ENCODE measurements at regions not wholly inside any gene's neighbourhood (a gene's known extent, or its start where the extent isn't known, plus 50 kb on each side); places are given as distances from the start of the nearest gene placed in this dataset.

DNA sequence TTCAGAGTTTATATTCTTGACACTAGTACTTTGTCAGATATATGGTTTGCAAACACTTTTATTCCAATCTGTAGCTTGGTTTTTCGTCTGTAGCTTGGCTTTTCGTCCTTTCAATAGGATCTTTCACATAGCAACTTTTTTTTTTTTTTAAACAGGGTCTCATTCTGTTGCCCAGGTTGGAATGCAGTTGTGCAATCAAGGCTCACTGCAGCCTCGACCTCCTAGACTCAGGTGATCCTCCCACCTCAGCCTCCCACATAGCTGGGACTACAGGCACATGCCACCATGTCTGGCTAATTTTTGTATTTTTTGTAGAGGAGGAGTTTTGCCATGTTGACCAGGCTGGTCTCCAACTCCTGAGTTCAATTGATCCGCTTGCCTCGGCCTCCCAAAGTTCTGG is 460.4 kb upstream of the SOX5 start:
- intact Hi-C loops (cut with micrococcal nuclease; ENCODE audit: unreplicated experiment) = no loop called here
- H3K9me3 Mint-ChIP-seq (ENCODE audit: low read depth, unreplicated experiment) = no peaks in the 10 kb centered on the region
- no peaks in the 10 kb centered on the region for H3K4me1 Mint-ChIP-seq (ENCODE audit: low read depth, unreplicated experiment)
- no peak for TF ChIP-seq CTCF (IDR thresholded peaks at IDR 0.05; ENCODE audit: unreplicated experiment)
- DNase-seq = no peak
- H3K27me3 Mint-ChIP-seq (ENCODE audit: unreplicated experiment) = no peaks in the 10 kb centered on the region
- no TSS peak for BruUV-seq (replicated peaks)
- CTCF ChIA-PET = no interaction called here
- H3K36me3 Mint-ChIP-seq (ENCODE audit: insufficient read depth, unreplicated experiment) = no peaks in the 10 kb centered on the region
- H3K4me3 Mint-ChIP-seq (ENCODE audit: low read depth, unreplicated experiment) = no peak overlapping the region
- H3K27ac Mint-ChIP-seq (ENCODE audit: unreplicated experiment) = no peak overlapping the region

- H3K27me3 Mint-ChIP-seq (ENCODE audit: unreplicated experiment) = no peaks in the 10 kb centered on the region
- no TSS peak for BruUV-seq (replicated peaks)
These were observed 458.8 kb upstream of the SOX5 start for GRCh38 chr12:24408305-24408704.

DNA sequence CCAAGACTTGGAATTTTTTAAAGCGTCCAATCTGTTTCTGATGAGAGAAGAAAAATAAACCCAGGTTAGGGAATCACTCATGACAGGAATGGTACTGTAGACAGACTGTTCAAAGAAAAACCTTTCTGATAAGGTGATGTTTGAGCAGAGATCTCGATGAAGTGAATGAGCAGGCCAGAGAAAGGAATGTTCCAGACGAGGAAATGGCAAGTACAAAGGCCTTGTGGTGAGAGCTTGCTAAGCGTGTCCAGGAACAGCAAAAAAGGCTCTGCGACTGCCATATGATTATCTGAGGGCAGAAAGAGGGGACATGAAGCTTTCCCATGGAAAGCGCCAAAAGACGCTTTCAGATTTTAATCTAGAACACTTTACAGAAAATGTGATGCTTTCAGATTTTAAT is 458.4 kb upstream of the SOX5 start:
- intact Hi-C loops (cut with micrococcal nuclease; ENCODE audit: unreplicated experiment) = no loop called here
- no peak for DNase-seq
- no peaks in the 10 kb centered on the region for H3K4me1 Mint-ChIP-seq (ENCODE audit: low read depth, unreplicated experiment)
- no peaks in the 10 kb centered on the region for H3K36me3 Mint-ChIP-seq (ENCODE audit: insufficient read depth, unreplicated experiment)
- no peak overlapping the region for H3K27ac Mint-ChIP-seq (ENCODE audit: unreplicated experiment)
- no peak for TF ChIP-seq CTCF (IDR thresholded peaks at IDR 0.05; ENCODE audit: unreplicated experiment)
- H3K27me3 Mint-ChIP-seq (ENCODE audit: unreplicated experiment) = no peaks in the 10 kb centered on the region
- H3K4me3 Mint-ChIP-seq (ENCODE audit: low read depth, unreplicated experiment) = no peak overlapping the region
- no peaks in the 10 kb centered on the region for H3K9me3 Mint-ChIP-seq (ENCODE audit: low read depth, unreplicated experiment)
- no TSS peak for BruUV-seq (replicated peaks)
- CTCF ChIA-PET = no interaction called here

More at GRCh38 chr12:24408305-24408704, 458.8 kb upstream of the SOX5 start:
- Mint-ChIP-seq H3K4me3 (ENCODE audit: low read depth, unreplicated experiment) (no peak overlapping the region), H3K27ac (ENCODE audit: unreplicated experiment) (no peak overlapping the region), H3K36me3 (ENCODE audit: insufficient read depth, unreplicated experiment) (no peaks in the 10 kb centered on the region), H3K4me1 (ENCODE audit: low read depth, unreplicated experiment) (no peaks in the 10 kb centered on the region), H3K9me3 (ENCODE audit: low read depth, unreplicated experiment) (no peaks in the 10 kb centered on the region)
- intact Hi-C loops (cut with micrococcal nuclease; ENCODE audit: unreplicated experiment) = no loop called here
- no peak for DNase-seq
- CTCF ChIA-PET = no interaction called here
- TF ChIP-seq CTCF (IDR thresholded peaks at IDR 0.05; ENCODE audit: unreplicated experiment) = no peak

DNA sequence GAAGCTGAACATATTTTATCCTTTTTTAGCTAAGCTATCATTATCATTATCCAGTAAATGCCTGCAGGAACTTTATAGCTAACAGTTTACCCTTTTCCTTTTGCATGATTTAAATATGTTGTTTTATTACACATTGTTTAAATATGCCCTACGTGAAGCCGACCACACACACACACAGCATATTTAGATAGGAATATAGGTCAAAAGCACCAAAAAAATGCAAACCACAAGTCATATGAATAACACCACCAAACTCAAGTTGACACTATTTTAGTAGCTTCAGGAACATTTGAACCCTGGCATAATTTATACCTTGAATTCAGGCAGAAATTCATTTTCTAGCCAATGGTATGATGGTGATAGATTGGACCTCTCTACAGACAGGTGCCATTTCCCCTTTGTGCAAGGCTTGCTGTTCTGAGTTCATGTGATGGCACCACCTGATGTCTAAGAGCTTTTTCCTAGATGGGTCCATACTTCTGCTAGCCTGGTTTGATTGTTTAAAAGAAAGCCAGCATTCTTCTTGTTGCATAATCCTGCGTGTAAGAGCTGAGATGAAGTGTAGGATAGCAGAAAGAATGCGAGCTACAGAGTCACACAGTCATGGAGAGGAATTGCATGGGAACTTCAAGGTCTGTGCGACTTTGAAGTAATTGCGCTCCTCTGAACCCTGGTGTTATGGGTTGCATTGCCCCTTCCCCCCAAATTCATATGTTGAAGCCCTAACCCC is 454.8 kb upstream of the SOX5 start:
- Mint-ChIP-seq H3K9me3 (ENCODE audit: low read depth, unreplicated experiment) (no peaks in the 10 kb centered on the region), H3K4me1 (ENCODE audit: low read depth, unreplicated experiment) (no peaks in the 10 kb centered on the region), H3K27me3 (ENCODE audit: unreplicated experiment) (no peaks in the 10 kb centered on the region), H3K27ac (ENCODE audit: unreplicated experiment) (no peak overlapping the region), H3K36me3 (ENCODE audit: insufficient read depth, unreplicated experiment) (no peaks in the 10 kb centered on the region), H3K4me3 (ENCODE audit: low read depth, unreplicated experiment) (no peak overlapping the region)
- DNase-seq = no peak
- intact Hi-C loops (cut with micrococcal nuclease; ENCODE audit: unreplicated experiment) = no loop called here
- CTCF ChIA-PET = no interaction called here
- no peak for TF ChIP-seq CTCF (IDR thresholded peaks at IDR 0.05; ENCODE audit: unreplicated experiment)
- no TSS peak for BruUV-seq (replicated peaks)

Measured in Calu3 (cell line).